MCF 10A (cell line): ENCODE measurements at regions not wholly inside any gene's neighbourhood (a gene's known extent, or its start where the extent isn't known, plus 50 kb on each side); places are given as distances from the start of the nearest gene placed in this dataset.

Experiments
- BruUV-seq: library from RNA; stranded (reverse); fragments of 400-500 nt; replicated peaks from 2 replicates; lab custom pipeline; 2021; lab: Mats Ljungman, UMichigan
- CTCF ChIA-PET: fragments of 300-600 bp; sonication (Branson Sonifier 250); formaldehyde crosslinking; extraction: SDS; loops from one replicate; lab custom pipeline; 2021; ENCODE audit warnings: antibody characterized with exemption, inconsistent platforms; lab: Yijun Ruan, JAX
- POLR2A ChIA-PET: fragments of 300-600, 350-650 bp; sonication (Branson Sonifier 250); formaldehyde crosslinking; extraction: SDS; loops from one replicate; lab custom pipeline; 2020; ENCODE audit warnings: antibody characterized with exemption, inconsistent platforms; lab: Yijun Ruan, JAX
- DNase-seq: peaks from one replicate; pipeline ENCODE4 v3.0.0-alpha.2; 2018; ENCODE audit not compliant: unreplicated experiment
- H3K27ac Mint-ChIP-seq: one replicate; pipeline ENCODE4 v1.8.0; 2022; ENCODE audit warnings: mild to moderate bottlenecking, low read depth, mixed read lengths; ENCODE audit not compliant: unreplicated experiment
- H3K27me3 Mint-ChIP-seq: one replicate; pipeline ENCODE4 v1.8.0; 2022; ENCODE audit warnings: mixed read lengths; ENCODE audit not compliant: insufficient read depth, unreplicated experiment
- H3K36me3 Mint-ChIP-seq: one replicate; pipeline ENCODE4 v1.8.0; 2022; ENCODE audit warnings: mild to moderate bottlenecking, moderate library complexity, mixed read lengths; ENCODE audit not compliant: insufficient read depth, unreplicated experiment
- H3K4me1 Mint-ChIP-seq: one replicate; pipeline ENCODE4 v1.8.0; 2022; ENCODE audit warnings: mixed read lengths; ENCODE audit not compliant: insufficient read depth, unreplicated experiment
- H3K4me3 Mint-ChIP-seq: one replicate; pipeline ENCODE4 v1.8.0; 2022; ENCODE audit warnings: mild to moderate bottlenecking, moderate library complexity, mixed read lengths; ENCODE audit not compliant: unreplicated experiment
- H3K9me3 Mint-ChIP-seq: one replicate; pipeline ENCODE4 v1.8.0; 2022; ENCODE audit warnings: mixed read lengths; ENCODE audit not compliant: unreplicated experiment
- intact Hi-C: fragments of 100-400 bp; cut with micrococcal nuclease; formaldehyde crosslinking; loops from 2 replicates; pipeline ENCODE4 v1.14.1; 2022
- TF ChIP-seq, protein P1 (sequence below): fragments of 200-600 bp; IDR thresholded peaks from one replicate; pipeline ENCODE4 v1.8.0; 2022; ENCODE audit warnings: antibody characterized with exemption, mild to moderate bottlenecking; ENCODE audit not compliant: unreplicated experiment

DNA sequence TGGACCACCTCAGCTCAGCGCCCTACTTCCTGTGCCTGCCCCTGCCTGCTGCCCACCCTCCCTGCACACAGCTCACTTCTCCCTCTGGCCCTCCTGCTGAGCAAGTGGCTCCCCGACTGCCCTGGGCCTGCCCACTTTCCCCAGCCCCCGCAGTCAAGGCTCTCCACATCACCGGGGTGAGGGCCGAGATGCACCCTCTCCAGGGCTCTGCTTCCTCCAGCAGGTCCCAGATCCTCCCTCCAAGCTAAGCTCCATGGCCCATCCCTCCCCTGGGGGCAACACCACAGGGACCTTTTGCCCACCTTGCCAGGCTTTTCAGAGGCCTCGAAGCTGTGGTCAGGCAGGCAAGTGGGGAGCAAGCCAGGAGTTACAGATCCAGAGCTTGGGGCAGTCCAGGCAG is 820.2 kb downstream of the KCNJ18 start:
- DNase-seq: no peak
- no peaks in the 10 kb centered on the region for H3K27me3 Mint-ChIP-seq
- POLR2A ChIA-PET: no interaction called here
- TF ChIP-seq, protein P1, sequence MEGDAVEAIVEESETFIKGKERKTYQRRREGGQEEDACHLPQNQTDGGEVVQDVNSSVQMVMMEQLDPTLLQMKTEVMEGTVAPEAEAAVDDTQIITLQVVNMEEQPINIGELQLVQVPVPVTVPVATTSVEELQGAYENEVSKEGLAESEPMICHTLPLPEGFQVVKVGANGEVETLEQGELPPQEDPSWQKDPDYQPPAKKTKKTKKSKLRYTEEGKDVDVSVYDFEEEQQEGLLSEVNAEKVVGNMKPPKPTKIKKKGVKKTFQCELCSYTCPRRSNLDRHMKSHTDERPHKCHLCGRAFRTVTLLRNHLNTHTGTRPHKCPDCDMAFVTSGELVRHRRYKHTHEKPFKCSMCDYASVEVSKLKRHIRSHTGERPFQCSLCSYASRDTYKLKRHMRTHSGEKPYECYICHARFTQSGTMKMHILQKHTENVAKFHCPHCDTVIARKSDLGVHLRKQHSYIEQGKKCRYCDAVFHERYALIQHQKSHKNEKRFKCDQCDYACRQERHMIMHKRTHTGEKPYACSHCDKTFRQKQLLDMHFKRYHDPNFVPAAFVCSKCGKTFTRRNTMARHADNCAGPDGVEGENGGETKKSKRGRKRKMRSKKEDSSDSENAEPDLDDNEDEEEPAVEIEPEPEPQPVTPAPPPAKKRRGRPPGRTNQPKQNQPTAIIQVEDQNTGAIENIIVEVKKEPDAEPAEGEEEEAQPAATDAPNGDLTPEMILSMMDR: no peak
- no peak overlapping the region for H3K4me3 Mint-ChIP-seq
- no TSS peak for BruUV-seq
- H3K4me1 Mint-ChIP-seq: no peaks in the 10 kb centered on the region
- CTCF ChIA-PET: no interaction called here
- intact Hi-C loops: no loop called here
- H3K36me3 Mint-ChIP-seq: no peaks in the 10 kb centered on the region
- peaks cover 19% of the 10 kb centered on the region for H3K9me3 Mint-ChIP-seq
- H3K27ac Mint-ChIP-seq: no peak overlapping the region

DNA sequence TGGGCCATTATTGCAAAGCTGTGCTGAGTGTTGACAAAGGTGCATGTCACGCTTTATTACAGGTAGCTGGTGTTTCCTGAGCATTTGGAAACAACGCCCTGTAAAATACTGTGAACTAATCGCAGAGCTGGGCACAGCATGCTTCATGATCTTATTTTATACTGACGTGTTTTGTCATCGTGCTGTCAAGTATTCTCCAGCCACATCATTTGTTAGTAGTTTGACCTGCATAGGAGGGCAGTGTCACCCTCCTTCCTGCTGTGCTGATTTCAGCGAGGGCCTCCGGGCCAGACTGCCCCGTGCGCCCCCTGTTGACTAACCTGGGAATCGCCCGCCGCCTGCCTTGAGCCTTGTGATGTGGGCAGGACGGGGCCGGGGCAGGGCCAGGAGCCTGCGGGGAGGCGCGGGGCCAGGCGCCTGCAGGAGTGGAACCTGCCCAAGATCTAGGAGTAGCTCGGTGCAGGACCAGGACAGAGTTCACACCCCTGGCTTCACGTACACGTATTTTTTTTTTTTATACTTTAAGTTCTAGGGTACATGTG is 820.7 kb downstream of the KCNJ18 start:
- CTCF ChIA-PET: no interaction called here
- H3K9me3 Mint-ChIP-seq: peaks cover 19% of the 10 kb centered on the region
- H3K27ac Mint-ChIP-seq: no peak overlapping the region

DNA sequence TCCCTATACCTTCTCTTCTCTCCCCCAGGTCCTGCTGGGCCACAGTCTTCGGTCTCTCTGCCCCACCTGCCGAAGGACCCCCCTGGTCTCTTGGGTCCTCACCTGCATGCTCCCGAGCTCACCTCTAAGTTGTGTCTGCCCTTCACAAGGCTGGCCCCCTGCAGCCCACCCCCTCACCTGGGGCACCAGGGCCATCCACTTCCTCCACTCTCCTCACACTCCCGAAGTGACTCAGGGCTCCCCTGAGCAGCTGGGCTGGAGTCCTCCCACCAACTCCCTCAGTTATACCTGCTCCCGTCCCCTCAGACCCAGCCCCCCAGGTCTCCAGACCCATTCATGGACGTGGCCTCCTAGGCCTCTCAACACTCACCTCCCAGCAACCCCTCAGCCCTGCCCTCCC is 822.0 kb downstream of the KCNJ18 start:
- no peak for DNase-seq
- ChIA-PET POLR2A (no interaction called here), CTCF (no interaction called here)
- Mint-ChIP-seq H3K4me1 (no peaks in the 10 kb centered on the region), H3K27me3 (no peaks in the 10 kb centered on the region), H3K4me3 (no peak overlapping the region), H3K27ac (no peak overlapping the region), H3K9me3 (peaks cover 19% of the 10 kb centered on the region), H3K36me3 (no peaks in the 10 kb centered on the region)
- BruUV-seq: no TSS peak
- TF ChIP-seq, protein P1: no peak
- intact Hi-C loops: no loop called here

More for the DNA sequence above, 820.7 kb downstream of the KCNJ18 start:
- H3K27me3 Mint-ChIP-seq: no peaks in the 10 kb centered on the region
- TF ChIP-seq, protein P1: no peak
- POLR2A ChIA-PET: no interaction called here
- no peaks in the 10 kb centered on the region for H3K4me1 Mint-ChIP-seq
- intact Hi-C loops: no loop called here
- no peak overlapping the region for H3K4me3 Mint-ChIP-seq
- no TSS peak for BruUV-seq
- H3K36me3 Mint-ChIP-seq: no peaks in the 10 kb centered on the region
- no peak for DNase-seq

DNA sequence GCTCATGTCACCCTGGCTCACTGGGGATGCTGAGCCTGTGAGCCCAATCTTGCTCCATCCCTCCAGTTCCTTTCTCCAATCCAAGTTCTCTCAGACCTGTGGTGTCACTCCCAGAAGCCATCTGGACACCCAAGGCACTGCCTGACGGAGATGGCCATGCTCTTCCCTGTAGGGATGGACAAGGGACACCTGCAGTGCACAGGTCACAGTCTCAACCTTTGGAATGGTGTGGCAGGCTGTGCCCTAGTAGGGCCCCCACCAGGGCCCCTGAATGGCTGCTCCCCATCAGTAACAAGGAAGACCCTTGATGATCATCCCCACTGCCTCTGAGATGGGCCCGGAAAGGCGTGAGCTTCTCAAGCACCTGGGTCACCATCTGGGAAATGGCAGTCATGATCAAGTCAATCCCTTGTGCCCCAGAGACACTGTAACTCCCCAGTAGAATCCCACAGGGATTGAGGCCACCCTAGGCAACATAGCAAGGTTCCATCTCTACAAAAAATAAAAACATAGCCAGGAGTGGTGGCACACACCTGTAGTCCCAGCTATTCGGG is 822.5 kb downstream of the KCNJ18 start:
- intact Hi-C loops: no loop called here
- H3K4me1 Mint-ChIP-seq: no peaks in the 10 kb centered on the region
- TF ChIP-seq, protein P1: no peak
- H3K36me3 Mint-ChIP-seq: no peaks in the 10 kb centered on the region
- H3K4me3 Mint-ChIP-seq: no peak overlapping the region
- DNase-seq: no peak
- ChIA-PET CTCF (no interaction called here), POLR2A (no interaction called here)
- peaks cover 19% of the 10 kb centered on the region for H3K9me3 Mint-ChIP-seq
- H3K27me3 Mint-ChIP-seq: no peaks in the 10 kb centered on the region
- H3K27ac Mint-ChIP-seq: no peak overlapping the region
- BruUV-seq: no TSS peak
